NT2/D1 (cell line): ENCODE measurements at regions not wholly inside any gene's neighbourhood (a gene's known extent, or its start where the extent isn't known, plus 50 kb on each side); places are given as distances from the start of the nearest gene placed in this dataset.

ENCODE experiments used
- DNase-seq: peaks from one replicate; pipeline ENCODE4 v3.0.0-alpha.2; 2011; ENCODE audit warnings: low read depth, low spot score
- H3K27me3 ChIP-seq: 2 replicates; pipeline ENCODE4 v1.6.0; 2011; ENCODE audit warnings: mild to moderate bottlenecking; ENCODE audit not compliant: insufficient read length, insufficient read depth
- H3K36me3 ChIP-seq: 2 replicates; pipeline ENCODE4 v1.6.1; 2011; ENCODE audit warnings: mild to moderate bottlenecking, low read length, mixed read lengths; ENCODE audit not compliant: insufficient read depth, insufficient read length
- H3K4me1 ChIP-seq: 2 replicates; pipeline ENCODE4 v1.5.1; 2011; ENCODE audit not compliant: insufficient read depth, insufficient read length
- H3K4me3 ChIP-seq: 2 replicates; pipeline ENCODE4 v1.5.1; 2011; ENCODE audit warnings: low read depth; ENCODE audit not compliant: insufficient read length
- H3K9ac ChIP-seq: 2 replicates; pipeline ENCODE4 v1.6.0; 2011; ENCODE audit warnings: low read depth; ENCODE audit not compliant: insufficient read length
- H3K9me3 ChIP-seq: 2 replicates; pipeline ENCODE4 v1.5.1; 2011; ENCODE audit warnings: mild to moderate bottlenecking, low read length; ENCODE audit not compliant: insufficient read depth
- SUZ12 ChIP-seq: IDR thresholded peaks from 2 replicates; pipeline ENCODE4 v1.6.1; 2011; ENCODE audit not compliant: insufficient read length, insufficient read depth; ENCODE audit errors: extremely low read depth
- YY1 ChIP-seq: IDR thresholded peaks from 2 replicates; pipeline ENCODE4 v1.6.1; 2011; ENCODE audit not compliant: insufficient read length, insufficient read depth
- ZNF274 ChIP-seq: IDR thresholded peaks from 2 replicates; pipeline ENCODE4 v1.6.1; 2011; ENCODE audit warnings: mild to moderate bottlenecking, low read depth, low read length

GRCh38 chr14:83991666-83992065 lies 1538.3 kb upstream of the FLRT2 start:
- H3K4me3 ChIP-seq: no peak overlapping the region
- no peaks in the 10 kb centered on the region for H3K27me3 ChIP-seq
- DNase-seq: no peak
- no peaks in the 10 kb centered on the region for H3K36me3 ChIP-seq
- TF ChIP-seq YY1 (no peak), SUZ12 (no peak), ZNF274 (no peak)
- no peak overlapping the region for H3K9ac ChIP-seq
- H3K4me1 ChIP-seq: no peaks in the 10 kb centered on the region
- H3K9me3 ChIP-seq: no peaks in the 10 kb centered on the region

GRCh38 chr14:83992857-83993256 lies 1537.1 kb upstream of the FLRT2 start:
- no peaks in the 10 kb centered on the region for H3K4me1 ChIP-seq
- no peak overlapping the region for H3K4me3 ChIP-seq
- H3K36me3 ChIP-seq: no peaks in the 10 kb centered on the region
- H3K9ac ChIP-seq: no peak overlapping the region
- no peaks in the 10 kb centered on the region for H3K9me3 ChIP-seq
- no peak for TF ChIP-seq ZNF274
- no peak for TF ChIP-seq YY1
- no peak for TF ChIP-seq SUZ12
- no peak for DNase-seq
- H3K27me3 ChIP-seq: no peaks in the 10 kb centered on the region

GRCh38 chr14:83993545-83993944 lies 1536.4 kb upstream of the FLRT2 start:
- Histone ChIP-seq H3K4me3 (no peak overlapping the region), H3K9me3 (no peaks in the 10 kb centered on the region), H3K9ac (no peak overlapping the region), H3K4me1 (no peaks in the 10 kb centered on the region), H3K36me3 (no peaks in the 10 kb centered on the region), H3K27me3 (no peaks in the 10 kb centered on the region)
- DNase-seq: no peak
- TF ChIP-seq YY1: no peak
- no peak for TF ChIP-seq ZNF274
- TF ChIP-seq SUZ12: no peak

GRCh38 chr14:83994020-83994419 lies 1535.9 kb upstream of the FLRT2 start:
- no peak for TF ChIP-seq YY1
- TF ChIP-seq ZNF274: no peak
- TF ChIP-seq SUZ12: no peak
- DNase-seq: no peak
- Histone ChIP-seq H3K9me3 (no peaks in the 10 kb centered on the region), H3K27me3 (no peaks in the 10 kb centered on the region), H3K4me1 (no peaks in the 10 kb centered on the region), H3K9ac (no peak overlapping the region), H3K4me3 (no peak overlapping the region), H3K36me3 (no peaks in the 10 kb centered on the region)

GRCh38 chr14:84001023-84001422 lies 1528.9 kb upstream of the FLRT2 start:
- no peaks in the 10 kb centered on the region for H3K27me3 ChIP-seq
- H3K4me1 ChIP-seq: no peaks in the 10 kb centered on the region
- H3K36me3 ChIP-seq: no peaks in the 10 kb centered on the region
- H3K4me3 ChIP-seq: no peak overlapping the region
- H3K9me3 ChIP-seq: no peaks in the 10 kb centered on the region
- TF ChIP-seq ZNF274: no peak
- no peak for TF ChIP-seq YY1
- no peak for TF ChIP-seq SUZ12
- DNase-seq: no peak
- no peak overlapping the region for H3K9ac ChIP-seq

GRCh38 chr14:84003346-84003745 lies 1526.6 kb upstream of the FLRT2 start:
- H3K9ac ChIP-seq: no peak overlapping the region
- TF ChIP-seq YY1 (no peak), SUZ12 (no peak)

GRCh38 chr14:84006643-84007155 lies 1523.2 kb upstream of the FLRT2 start:
- no peak for DNase-seq

More at GRCh38 chr14:84003346-84003745, 1526.6 kb upstream of the FLRT2 start:
- no peak for DNase-seq
- Histone ChIP-seq H3K36me3 (no peaks in the 10 kb centered on the region), H3K4me3 (no peak overlapping the region), H3K27me3 (no peaks in the 10 kb centered on the region), H3K4me1 (no peaks in the 10 kb centered on the region), H3K9me3 (no peaks in the 10 kb centered on the region)

More at GRCh38 chr14:84006643-84007155, 1523.2 kb upstream of the FLRT2 start:
- no peaks in the 10 kb centered on the region for H3K36me3 ChIP-seq
- no peak for TF ChIP-seq ZNF274
- TF ChIP-seq YY1: no peak
- TF ChIP-seq SUZ12: no peak
- no peak overlapping the region for H3K9ac ChIP-seq
- H3K4me1 ChIP-seq: no peaks in the 10 kb centered on the region
- H3K9me3 ChIP-seq: no peaks in the 10 kb centered on the region
- H3K27me3 ChIP-seq: no peaks in the 10 kb centered on the region
- no peak overlapping the region for H3K4me3 ChIP-seq
